Stomach smooth muscle (tissue), 2 donors: ENCODE measurements at regions not wholly inside any gene's neighbourhood (a gene's known extent, or its start where the extent isn't known, plus 50 kb on each side); places are given as distances from the start of the nearest gene placed in this dataset.
"Not testable (repeated sequence)": the region's sequence is repeated elsewhere in the genome, so short reads cannot be mapped to it uniquely, and the experiment has no call there.

ENCODE experiments used
- H3K27ac ChIP-seq: one replicate; pipeline ENCODE4 v1.7.0; 2013; ENCODE audit warnings: mild to moderate bottlenecking, low read length, inconsistent platforms
- H3K27me3 ChIP-seq, 2 donors: one replicate each; pipeline ENCODE4 v1.7.0; 2013; ENCODE audit warnings: low read length in 2 of 2; ENCODE audit not compliant: insufficient read depth in 2 of 2, control insufficient read depth in 1 of 2
- H3K36me3 ChIP-seq, 2 donors: one replicate each; pipeline ENCODE4 v1.7.0; 2013; ENCODE audit warnings: low read length in 2 of 2; ENCODE audit not compliant: control insufficient read depth in 2 of 2, insufficient read depth in 2 of 2
- H3K4me1 ChIP-seq: one replicate; pipeline ENCODE4 v1.7.0; 2013; ENCODE audit warnings: low read length; ENCODE audit not compliant: control insufficient read depth, insufficient read depth
- H3K4me3 ChIP-seq, 2 donors: one replicate each; pipeline ENCODE4 v1.7.0; 2013; ENCODE audit warnings: low read length in 2 of 2
- H3K9ac ChIP-seq, 2 donors: one replicate each; pipeline ENCODE4 v1.7.0; 2013; ENCODE audit warnings: low read length in 2 of 2, mild to moderate bottlenecking in 1 of 2
- H3K9me3 ChIP-seq, 2 donors: one replicate each; pipeline ENCODE4 v1.7.0; 2013; ENCODE audit warnings: low read length in 2 of 2; ENCODE audit not compliant: control insufficient read depth in 2 of 2
- donor health status: healthy.
- donor health status: Pancreatic carcinoma.

DNA sequence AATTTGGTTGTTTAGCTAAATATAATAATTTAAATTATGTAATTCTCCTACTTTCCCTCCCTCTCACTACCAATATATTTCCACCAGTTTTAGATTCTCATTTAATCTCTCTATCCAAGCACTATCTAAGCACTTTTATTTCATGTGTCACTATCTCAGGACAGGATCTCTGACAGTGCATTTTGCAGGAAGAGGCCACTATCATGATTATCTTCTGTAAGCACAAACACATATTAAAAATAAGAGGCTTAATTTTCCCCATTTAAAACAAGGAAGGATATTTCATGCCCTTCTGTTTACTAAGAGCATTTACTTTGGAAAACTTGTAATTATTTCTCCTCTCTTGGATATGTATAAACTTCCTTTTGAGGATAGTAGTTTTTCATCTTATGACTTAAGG, 726.2 kb upstream of the ZNF804A start:
- no peaks in the 10 kb centered on the region for H3K9me3 ChIP-seq
- H3K27me3 ChIP-seq = no peaks in the 10 kb centered on the region
- H3K36me3 ChIP-seq = no peaks in the 10 kb centered on the region
- no peaks in the 10 kb centered on the region for H3K4me1 ChIP-seq
- H3K27ac ChIP-seq = no peak overlapping the region
- no peak overlapping the region for H3K9ac ChIP-seq
- H3K4me3 ChIP-seq = no peak overlapping the region

DNA sequence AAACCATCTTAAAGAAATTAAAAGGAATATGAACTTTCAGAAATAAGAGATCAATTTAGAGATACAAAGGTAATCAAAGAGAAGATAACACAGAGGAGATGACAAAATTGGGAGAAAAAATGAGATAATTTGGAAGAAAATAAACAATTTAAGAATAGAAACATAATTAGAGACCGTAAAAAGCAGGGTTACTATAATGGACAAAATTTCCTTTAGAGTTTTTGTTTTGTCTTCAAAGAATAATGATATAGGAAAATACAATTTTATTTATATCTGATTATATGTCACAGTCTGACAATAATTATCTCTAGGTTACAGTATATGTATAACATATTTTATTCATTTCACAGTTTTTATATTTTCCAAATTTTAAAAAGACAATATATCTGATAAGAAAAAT, 716.4 kb upstream of the ZNF804A start:
- no peak overlapping the region for H3K9ac ChIP-seq
- H3K4me1 ChIP-seq = no peaks in the 10 kb centered on the region
- H3K27me3 ChIP-seq = no peaks in the 10 kb centered on the region
- no peaks in the 10 kb centered on the region for H3K9me3 ChIP-seq
- no peak overlapping the region for H3K27ac ChIP-seq
- H3K36me3 ChIP-seq = no peaks in the 10 kb centered on the region
- H3K4me3 ChIP-seq = no peak overlapping the region

DNA sequence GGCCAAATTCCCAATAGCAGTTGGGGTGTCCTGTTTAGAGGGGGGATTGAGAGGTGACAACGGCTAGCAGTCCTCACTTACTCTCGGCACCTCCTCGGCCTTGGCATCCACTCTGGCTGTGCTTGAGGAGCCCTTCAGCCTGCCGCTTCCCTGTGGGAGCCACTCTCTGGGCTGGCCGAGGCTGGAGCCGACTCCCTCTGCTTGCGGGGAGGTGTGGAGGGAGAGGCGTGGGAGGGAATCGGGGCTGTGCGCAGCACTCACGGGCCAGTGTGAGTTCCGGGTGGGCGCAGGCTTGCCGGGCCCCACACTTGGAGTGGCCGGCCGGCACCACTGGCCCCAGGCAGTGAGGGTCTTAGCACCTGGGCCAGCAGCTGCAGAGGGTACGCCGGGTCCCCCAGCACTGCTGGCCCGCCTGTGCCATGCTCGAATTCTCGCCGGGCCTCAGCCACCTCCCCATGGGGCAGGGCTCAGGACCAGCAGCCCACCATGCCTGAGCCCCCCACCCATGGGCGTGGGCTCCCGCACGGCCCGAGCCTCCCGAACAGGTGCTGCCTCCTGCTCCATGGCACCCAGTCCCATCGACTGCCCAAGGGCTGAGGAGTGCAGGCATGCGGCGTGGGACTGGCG, 705.9 kb upstream of the ZNF804A start:
- no peak overlapping the region for H3K9ac ChIP-seq
- H3K4me1 ChIP-seq = no peaks in the 10 kb centered on the region
- no peaks in the 10 kb centered on the region for H3K27me3 ChIP-seq
- no peak overlapping the region for H3K4me3 ChIP-seq
- H3K27ac ChIP-seq = no peak overlapping the region
- H3K36me3 ChIP-seq = no peaks in the 10 kb centered on the region
- H3K9me3 ChIP-seq = no peaks in the 10 kb centered on the region

DNA sequence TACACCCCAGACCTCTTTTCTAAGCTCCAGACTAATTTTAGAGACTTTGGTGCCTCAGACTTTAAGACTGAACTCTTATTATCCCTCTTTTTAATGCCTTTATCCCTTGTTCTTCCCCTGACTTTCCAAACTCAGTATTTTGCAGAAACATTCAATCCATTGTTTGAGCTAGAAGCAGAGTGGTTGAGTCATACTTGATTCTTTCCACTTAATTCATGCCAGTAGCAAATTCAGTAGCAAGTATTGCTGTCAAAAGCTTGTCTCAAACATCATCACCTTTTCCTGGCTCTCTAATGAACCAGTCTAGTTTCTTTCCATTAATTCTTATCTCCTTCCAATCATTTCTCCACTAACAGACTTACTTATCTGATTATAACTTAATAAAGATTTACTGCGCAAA, 699.7 kb upstream of the ZNF804A start:
- H3K9ac ChIP-seq = no peak overlapping the region
- H3K36me3 ChIP-seq = no peaks in the 10 kb centered on the region
- H3K4me1 ChIP-seq = no peaks in the 10 kb centered on the region
- no peaks in the 10 kb centered on the region for H3K27me3 ChIP-seq
- H3K4me3 ChIP-seq = no peak overlapping the region
- no peaks in the 10 kb centered on the region for H3K9me3 ChIP-seq
- H3K27ac ChIP-seq = no peak overlapping the region

DNA sequence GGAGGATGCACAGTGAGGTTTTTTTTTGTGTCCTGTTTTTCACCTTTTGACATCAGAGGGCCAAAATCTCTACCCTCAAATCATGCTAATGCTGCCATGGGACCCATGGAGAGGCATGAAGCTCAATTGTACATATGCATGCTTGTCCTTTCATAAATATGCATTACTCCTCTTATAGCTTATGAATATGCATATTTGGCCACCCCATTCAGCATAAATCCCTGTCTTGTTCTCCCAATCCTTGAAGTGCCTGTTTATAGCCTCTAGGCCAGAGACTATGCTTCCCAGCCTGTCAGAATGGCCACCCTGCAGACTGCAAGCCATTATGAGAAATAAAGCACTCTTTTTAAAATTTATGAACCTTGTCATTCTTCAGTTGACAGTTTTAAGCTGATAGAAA, 696.4 kb upstream of the ZNF804A start:
- no peak overlapping the region for H3K9ac ChIP-seq
- no peak overlapping the region for H3K27ac ChIP-seq
- H3K27me3 ChIP-seq = no peaks in the 10 kb centered on the region
- no peaks in the 10 kb centered on the region for H3K36me3 ChIP-seq
- H3K4me3 ChIP-seq = no peak overlapping the region
- no peaks in the 10 kb centered on the region for H3K4me1 ChIP-seq
- H3K9me3 ChIP-seq = no peaks in the 10 kb centered on the region

DNA sequence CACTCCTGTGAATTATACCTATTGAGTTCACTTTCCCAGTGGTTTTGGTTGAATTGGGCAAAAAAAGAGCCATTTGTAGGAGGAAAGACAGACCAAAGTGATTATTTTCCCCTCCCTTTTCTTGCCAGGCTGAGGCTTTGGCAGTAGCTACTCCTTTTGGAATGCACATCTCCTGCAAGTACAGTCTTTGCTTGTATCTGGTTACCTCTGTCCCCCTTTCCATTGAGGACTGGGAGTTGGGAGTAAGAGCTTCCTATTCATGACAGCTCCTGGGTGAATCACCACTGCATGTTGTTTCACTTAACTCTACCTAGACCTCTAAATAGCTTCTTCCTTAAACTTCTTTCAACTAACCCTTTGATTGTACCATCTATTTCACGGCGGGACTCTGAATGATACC, 695.3 kb upstream of the ZNF804A start:
- H3K27ac ChIP-seq = no peak overlapping the region
- no peak overlapping the region for H3K9ac ChIP-seq
- no peaks in the 10 kb centered on the region for H3K36me3 ChIP-seq
- no peaks in the 10 kb centered on the region for H3K4me1 ChIP-seq
- H3K9me3 ChIP-seq = no peaks in the 10 kb centered on the region
- no peak overlapping the region for H3K4me3 ChIP-seq
- H3K27me3 ChIP-seq = no peaks in the 10 kb centered on the region

DNA sequence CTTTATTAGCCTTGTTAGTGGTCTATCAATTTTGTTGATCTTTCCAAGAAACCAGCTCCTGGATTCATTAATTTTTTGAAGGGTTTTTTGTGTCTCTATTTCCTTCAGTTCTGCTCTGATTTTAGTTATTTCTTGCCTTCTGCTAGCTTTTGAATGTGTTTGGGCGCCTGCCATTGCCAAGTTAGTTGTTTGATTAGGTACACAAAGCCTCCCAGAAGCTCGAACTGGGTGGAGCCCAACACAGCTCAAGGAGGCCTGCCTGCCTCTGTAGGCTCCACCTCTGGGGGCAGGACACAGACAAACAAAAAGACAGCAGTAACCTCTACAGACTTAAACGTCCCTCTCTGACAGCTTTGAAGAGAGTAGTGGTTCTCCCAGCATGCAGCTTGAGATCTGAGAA, 682.3 kb upstream of the ZNF804A start:
- not testable (repeated sequence) for H3K9me3 ChIP-seq, H3K27ac ChIP-seq, H3K4me3 ChIP-seq, H3K36me3 ChIP-seq, H3K4me1 ChIP-seq, H3K27me3 ChIP-seq, H3K9ac ChIP-seq

DNA sequence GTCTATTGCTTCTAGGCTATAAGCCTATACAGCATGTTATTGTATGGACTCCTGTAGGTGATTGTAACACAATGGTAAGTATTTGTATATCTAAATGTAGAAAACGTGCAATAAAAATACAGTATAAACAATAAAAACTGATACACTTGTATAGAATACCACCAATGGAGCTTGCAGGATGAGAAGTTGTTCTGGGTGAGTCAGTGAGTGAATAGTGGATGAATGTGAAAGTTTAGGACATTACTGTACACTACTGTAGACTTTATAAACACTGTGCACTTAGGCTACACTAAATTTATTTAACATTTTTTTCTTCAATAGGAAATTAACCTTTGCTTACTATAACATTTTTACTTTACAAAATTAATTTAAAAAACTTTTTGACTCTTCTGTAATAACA, 679.2 kb upstream of the ZNF804A start:
- H3K4me3 ChIP-seq = no peak overlapping the region
- no peaks in the 10 kb centered on the region for H3K27me3 ChIP-seq
- H3K9me3 ChIP-seq = no peaks in the 10 kb centered on the region
- H3K4me1 ChIP-seq = no peaks in the 10 kb centered on the region
- no peak overlapping the region for H3K27ac ChIP-seq
- no peak overlapping the region for H3K9ac ChIP-seq
- H3K36me3 ChIP-seq = no peaks in the 10 kb centered on the region

DNA sequence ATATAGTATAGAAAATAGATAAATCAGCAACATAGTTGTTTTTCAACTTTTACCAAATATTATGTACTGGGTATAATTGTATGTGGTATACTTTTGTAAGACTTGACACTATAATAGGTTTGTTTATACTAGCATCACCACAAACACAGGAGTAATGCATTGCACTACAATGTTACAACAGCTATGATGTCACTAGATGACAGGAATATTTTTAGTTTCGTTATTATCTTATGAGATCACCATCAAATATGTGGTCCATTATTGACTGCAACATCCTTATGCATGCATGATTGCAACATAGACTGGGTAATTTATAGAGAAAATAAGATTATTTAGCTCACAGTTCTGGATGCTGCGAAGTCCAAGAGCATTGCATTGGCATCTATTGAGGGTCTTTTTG, 678.4 kb upstream of the ZNF804A start:
- Histone ChIP-seq H3K27me3 (no peaks in the 10 kb centered on the region), H3K27ac (no peak overlapping the region), H3K4me1 (no peaks in the 10 kb centered on the region), H3K9ac (no peak overlapping the region), H3K9me3 (no peaks in the 10 kb centered on the region), H3K4me3 (no peak overlapping the region), H3K36me3 (no peaks in the 10 kb centered on the region)

DNA sequence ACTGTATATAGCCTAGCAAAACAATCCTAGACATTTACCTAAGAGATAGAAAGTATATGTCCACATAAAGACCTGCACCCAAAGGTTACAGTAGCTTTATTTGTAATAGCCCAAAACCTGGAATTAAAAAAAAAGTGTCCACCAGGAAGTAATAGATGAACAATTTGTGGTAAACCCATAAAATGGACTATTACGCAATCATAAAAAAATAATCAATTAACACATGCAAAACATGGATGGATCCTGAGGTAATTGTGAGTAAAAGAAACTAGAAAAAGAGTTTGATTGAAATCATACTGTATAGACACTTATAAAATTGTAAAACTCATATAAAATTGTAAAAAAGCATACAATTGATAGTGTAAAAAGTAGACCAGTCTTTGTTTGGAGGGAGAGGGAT, 673.0 kb upstream of the ZNF804A start:
- Histone ChIP-seq H3K36me3 (no peaks in the 10 kb centered on the region), H3K27me3 (no peaks in the 10 kb centered on the region), H3K4me3 (no peak overlapping the region), H3K4me1 (no peaks in the 10 kb centered on the region), H3K9ac (no peak overlapping the region), H3K9me3 (no peaks in the 10 kb centered on the region), H3K27ac (no peak overlapping the region)

DNA sequence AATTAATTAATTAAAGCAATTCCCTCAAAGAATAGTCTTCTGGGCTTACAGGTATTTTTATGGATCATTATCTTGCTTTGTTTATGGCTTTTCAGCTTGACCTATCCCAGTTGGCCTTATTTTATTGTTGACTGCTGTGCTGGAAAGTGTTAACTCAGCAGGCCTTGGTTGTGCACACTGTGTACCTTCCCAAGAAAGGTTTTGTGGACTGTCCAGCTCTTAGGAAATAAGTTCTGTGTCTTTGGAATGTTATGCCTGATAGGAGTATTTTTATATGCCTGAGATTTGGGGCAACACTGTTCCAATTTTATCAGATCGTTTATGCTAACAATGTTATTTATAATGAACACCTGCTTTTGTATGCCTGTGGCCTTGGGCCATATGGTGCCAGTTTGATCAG, 671.9 kb upstream of the ZNF804A start:
- Histone ChIP-seq H3K9me3 (no peaks in the 10 kb centered on the region), H3K36me3 (no peaks in the 10 kb centered on the region), H3K27me3 (no peaks in the 10 kb centered on the region)

More for the DNA sequence above, 671.9 kb upstream of the ZNF804A start:
- Histone ChIP-seq H3K4me1 (no peaks in the 10 kb centered on the region), H3K27ac (no peak overlapping the region), H3K4me3 (no peak overlapping the region), H3K9ac (no peak overlapping the region)
